Neuronal stem cell (in vitro differentiated cells): ENCODE measurements at regions not wholly inside any gene's neighbourhood (a gene's known extent, or its start where the extent isn't known, plus 50 kb on each side); places are given as distances from the start of the nearest gene placed in this dataset.
A peak's percentile ranks its signal among the peaks of the same experiment; 100 is the strongest.

Experiments
- DNase-seq: peaks from one replicate; pipeline ENCODE4 v3.0.0-alpha.2; 2013; ENCODE audit warnings: low spot score
- H2AFZ ChIP-seq: one replicate; pipeline ENCODE4 v1.6.1; 2013; ENCODE audit warnings: mild to moderate bottlenecking, low read length, inconsistent platforms
- H2AK5ac ChIP-seq: 2 replicates; pipeline ENCODE4 v1.6.1; 2013; ENCODE audit warnings: low read depth, mild to moderate bottlenecking, inconsistent platforms, low read length, moderate library complexity, mixed read lengths
- H2BK120ac ChIP-seq: 2 replicates; pipeline ENCODE4 v1.6.1; 2013; ENCODE audit warnings: low read depth, mild to moderate bottlenecking, inconsistent platforms, low read length, moderate library complexity, mixed read lengths
- H2BK12ac ChIP-seq: one replicate; pipeline ENCODE4 v1.6.1; 2013; ENCODE audit warnings: low read length, inconsistent platforms
- H2BK15ac ChIP-seq: 2 replicates; pipeline ENCODE4 v1.6.1; 2013; ENCODE audit warnings: mild to moderate bottlenecking, low read length, inconsistent platforms, mixed read lengths
- H2BK5ac ChIP-seq: one replicate; pipeline ENCODE4 v1.6.1; 2013; ENCODE audit warnings: inconsistent platforms, mild to moderate bottlenecking, low read length, moderate library complexity
- H3K14ac ChIP-seq: one replicate; pipeline ENCODE4 v1.6.1; 2013; ENCODE audit warnings: low read length, inconsistent platforms
- H3K18ac ChIP-seq: 2 replicates; pipeline ENCODE4 v1.6.1; 2013; ENCODE audit warnings: low read length, inconsistent platforms
- H3K23ac ChIP-seq: 2 replicates; pipeline ENCODE4 v1.6.1; 2013; ENCODE audit warnings: low read depth, mild to moderate bottlenecking, mixed read lengths, low read length, inconsistent platforms; ENCODE audit not compliant: poor library complexity
- H3K27ac ChIP-seq: replicated peaks from 3 replicates; pipeline ENCODE4 v1.5.1; 2013; ENCODE audit warnings: low read length, inconsistent platforms
- H3K27me3 ChIP-seq, 3 experiments: 2 replicates each; pipeline ENCODE4 v1.6.1; 2013; ENCODE audit warnings: low read length in 3 of 3, mild to moderate bottlenecking in 2 of 3, inconsistent platforms in 1 of 3, low read depth in 1 of 3, mixed read lengths in 1 of 3, moderate library complexity in 1 of 3; ENCODE audit not compliant: control insufficient read depth in 3 of 3, insufficient read depth in 3 of 3
- H3K36me3 ChIP-seq, 2 donors: replicated peaks in 1 of 2; 2 replicates each; pipeline ENCODE4 v1.6.1; 2013; ENCODE audit warnings: low read length in 2 of 2; ENCODE audit not compliant: control insufficient read depth in 2 of 2, insufficient read depth in 2 of 2
- H3K4ac ChIP-seq: 2 replicates; pipeline ENCODE4 v1.6.1; 2013; ENCODE audit warnings: inconsistent platforms, mild to moderate bottlenecking, low read length, moderate library complexity
- H3K4me1 ChIP-seq, 2 donors: 1 replicate in 1 of 2; 2 replicates in 1 of 2; pipeline ENCODE4 v1.6.1; 2013; ENCODE audit warnings: low read length in 2 of 2, low read depth in 1 of 2; ENCODE audit not compliant: control insufficient read depth in 2 of 2, insufficient read depth in 1 of 2
- H3K4me2 ChIP-seq: one replicate; pipeline ENCODE4 v1.6.1; 2013; ENCODE audit warnings: mild to moderate bottlenecking, low read length, inconsistent platforms; ENCODE audit not compliant: insufficient read depth, poor library complexity, severe bottlenecking
- H3K4me3 ChIP-seq, 2 donors: 2 replicates each; pipeline ENCODE4 v1.5.1; 2013; ENCODE audit warnings: low read length in 2 of 2, mild to moderate bottlenecking in 2 of 2, inconsistent platforms in 1 of 2, moderate library complexity in 1 of 2
- H3K79me1 ChIP-seq: one replicate; pipeline ENCODE4 v1.6.1; 2013; ENCODE audit warnings: low read depth, mild to moderate bottlenecking, inconsistent platforms, low read length, moderate library complexity
- H3K9ac ChIP-seq: one replicate; pipeline ENCODE4 v1.6.1; 2013; ENCODE audit warnings: mild to moderate bottlenecking, low read depth, low read length, inconsistent platforms; ENCODE audit not compliant: poor library complexity
- H3K9me3 ChIP-seq, 2 donors: replicated peaks in 1 of 2; 2 replicates each; pipeline versions ENCODE3 to v1.6.1; 2013; ENCODE audit warnings: low read length in 2 of 2, mild to moderate bottlenecking in 2 of 2, inconsistent platforms in 1 of 2, low read depth in 1 of 2, mixed read lengths in 1 of 2, moderate library complexity in 1 of 2; ENCODE audit not compliant: control insufficient read depth in 2 of 2, insufficient read depth in 1 of 2
- H4K8ac ChIP-seq: one replicate; pipeline ENCODE4 v1.6.1; 2013; ENCODE audit warnings: low read depth, mild to moderate bottlenecking, inconsistent platforms, low read length, moderate library complexity
- H4K91ac ChIP-seq: one replicate; pipeline ENCODE4 v1.6.1; 2013; ENCODE audit warnings: low read length, low read depth, mild to moderate bottlenecking, inconsistent platforms; ENCODE audit not compliant: poor library complexity
- WGBS, 2 donors: extraction: QIAGEN DNeasy Blood & Tissue Kit; methylation state at CpG; one replicate each; pipeline ENCODE4 v1.1.7; 2013; ENCODE audit warnings: missing lambda C conversion rate in 2 of 2, mixed read lengths in 1 of 2; ENCODE audit not compliant: insufficient read length in 2 of 2, insufficient replicate concordance in 1 of 2; ENCODE audit errors: extremely low coverage in 2 of 2; 5-methylcytosine and 5-hydroxymethylcytosine counted together

DNA sequence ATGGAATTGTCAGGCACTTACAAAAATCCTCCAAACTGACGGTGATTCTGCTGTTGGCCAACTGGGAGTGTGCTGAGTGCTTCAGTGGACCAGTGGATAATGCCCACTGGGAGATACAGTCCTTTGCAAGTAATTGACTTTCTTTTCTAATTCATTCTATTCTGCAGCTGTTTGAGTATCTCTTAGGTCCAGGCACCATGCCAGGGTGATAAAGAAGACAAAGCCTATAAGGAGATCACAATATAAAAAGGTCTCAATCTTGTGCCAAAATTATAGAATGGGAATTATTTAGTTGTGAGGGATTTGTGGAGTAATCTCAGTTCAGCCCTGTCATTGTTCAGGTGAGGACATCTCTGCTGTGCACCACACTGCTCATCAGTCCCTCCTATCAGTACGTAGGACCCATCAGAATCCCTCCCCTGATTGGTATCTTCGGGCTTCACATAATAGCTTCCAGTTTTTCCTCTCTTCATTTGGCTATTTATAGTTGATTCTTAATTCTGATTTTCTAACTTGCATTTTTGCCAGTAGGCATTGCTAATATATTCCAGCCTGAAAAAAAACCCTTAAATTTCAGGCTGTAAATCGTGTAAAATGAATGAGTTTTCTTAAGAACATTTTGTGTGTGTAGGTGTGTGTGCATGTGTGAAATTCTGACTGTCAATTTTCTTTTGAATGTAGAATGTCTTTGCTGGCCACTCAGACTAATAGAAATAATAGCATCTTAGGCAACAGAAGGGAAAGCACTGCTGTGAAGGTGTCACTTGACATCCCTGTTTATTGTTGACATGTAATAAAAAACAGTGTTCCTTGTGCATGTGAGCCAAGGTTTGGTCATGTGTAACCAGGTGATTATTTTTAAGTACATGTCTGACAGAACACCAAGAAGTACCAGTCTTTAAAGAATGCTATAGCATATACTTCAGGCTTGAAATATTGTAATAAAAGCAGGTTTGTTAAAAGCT lies 457.6 kb upstream of the RGS6 start:
- H2BK15ac ChIP-seq: no peak overlapping the region
- H3K23ac ChIP-seq: no peak overlapping the region
- no peak overlapping the region for H3K4ac ChIP-seq
- H2AK5ac ChIP-seq: no peak overlapping the region
- no peak overlapping the region for H2AFZ ChIP-seq
- no peak overlapping the region for H3K4me2 ChIP-seq
- DNase-seq: no peak
- H3K4me3 ChIP-seq: no peak overlapping the region
- H4K8ac ChIP-seq: no peak overlapping the region
- H3K27ac ChIP-seq: no peak overlapping the region
- no peak overlapping the region for H2BK120ac ChIP-seq
- H3K9ac ChIP-seq: no peak overlapping the region
- no peak overlapping the region for H2BK12ac ChIP-seq
- no peak overlapping the region for H3K18ac ChIP-seq
- no peak overlapping the region for H2BK5ac ChIP-seq
- no peaks in the 10 kb centered on the region for H3K4me1 ChIP-seq
- H3K36me3 ChIP-seq: no peaks in the 10 kb centered on the region
- no peaks in the 10 kb centered on the region for H3K27me3 ChIP-seq
- no peak overlapping the region for H3K14ac ChIP-seq
- H3K79me1 ChIP-seq: no peaks in the 10 kb centered on the region
- no peak overlapping the region for H4K91ac ChIP-seq
- H3K9me3 ChIP-seq: no peaks in the 10 kb centered on the region
- no CpG with 5 or more reads among the region's 4 CpGs for WGBS, 2 donors

DNA sequence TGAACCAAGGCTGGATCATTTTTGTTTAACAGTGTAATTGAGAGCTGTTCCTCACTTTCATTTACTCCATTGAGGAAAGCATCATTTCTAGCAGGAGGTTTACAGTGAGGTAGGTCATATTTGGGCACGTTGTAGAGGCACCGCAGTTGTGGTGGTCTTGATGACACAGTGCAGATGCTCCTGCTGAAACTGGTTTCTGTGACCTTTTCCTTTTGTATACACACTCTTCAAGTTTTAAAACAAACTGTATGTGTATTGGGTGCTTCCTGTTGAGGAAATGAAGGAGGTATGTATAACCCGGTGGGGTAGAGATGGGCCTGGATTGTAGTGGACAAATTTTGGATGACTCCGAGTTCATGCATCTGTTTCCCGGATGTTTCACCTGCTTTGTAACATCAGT lies 456.3 kb upstream of the RGS6 start:
- Histone ChIP-seq H4K91ac (no peak overlapping the region), H2BK120ac (no peak overlapping the region), H4K8ac (no peak overlapping the region), H3K18ac (no peak overlapping the region), H2BK15ac (no peak overlapping the region), H3K27me3 (no peaks in the 10 kb centered on the region), H3K4me3 (no peak overlapping the region), H2AK5ac (no peak overlapping the region), H3K9me3 (no peaks in the 10 kb centered on the region), H3K4me2 (no peak overlapping the region), H3K9ac (no peak overlapping the region), H3K4ac (no peak overlapping the region), H3K36me3 (no peaks in the 10 kb centered on the region), H3K4me1 (no peaks in the 10 kb centered on the region), H3K14ac (no peak overlapping the region), H3K27ac (no peak overlapping the region), H2BK5ac (no peak overlapping the region), H3K23ac (no peak overlapping the region), H2BK12ac (no peak overlapping the region), H2AFZ (no peak overlapping the region), H3K79me1 (no peaks in the 10 kb centered on the region)
- no peak for DNase-seq
- whole genome bisulfite sequencing, 2 donors: no CpG with 5 or more reads among the region's 5 CpGs

DNA sequence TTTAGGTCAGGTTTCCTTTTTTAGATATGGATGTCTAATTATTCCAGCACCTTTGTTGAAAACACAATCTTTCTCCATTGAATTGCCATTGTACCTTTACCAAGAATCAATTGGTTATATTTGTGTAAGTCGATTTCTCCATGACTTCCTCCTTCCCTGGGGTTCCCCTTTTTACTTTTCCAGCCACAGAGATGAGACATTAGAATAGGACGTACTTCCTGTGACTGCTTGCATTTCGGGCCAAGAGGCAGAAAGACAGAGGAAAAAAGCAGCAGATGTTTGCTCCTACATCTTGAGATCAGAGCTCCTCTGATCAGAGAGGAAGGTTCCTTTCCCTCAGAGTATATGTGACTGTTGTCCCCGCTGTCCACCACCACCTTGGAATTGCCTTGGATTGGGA lies 453.7 kb upstream of the RGS6 start:
- Histone ChIP-seq H3K27ac (no peak overlapping the region), H3K9me3 (no peaks in the 10 kb centered on the region), H3K4me3 (no peak overlapping the region), H3K27me3 (no peaks in the 10 kb centered on the region), H3K9ac (no peak overlapping the region), H2AK5ac (no peak overlapping the region), H4K91ac (no peak overlapping the region), H3K23ac (no peak overlapping the region), H3K36me3 (no peaks in the 10 kb centered on the region), H2BK15ac (no peak overlapping the region), H3K4me2 (no peak overlapping the region), H2BK12ac (no peak overlapping the region), H3K4ac (no peak overlapping the region), H3K4me1 (peaks cover 0 to 5% of the 10 kb centered on the region in 2 donors), H4K8ac (no peak overlapping the region), H3K18ac (no peak overlapping the region), H2BK120ac (no peak overlapping the region), H2AFZ (peak overlapping the region; percentile 36), H2BK5ac (no peak overlapping the region), H3K79me1 (no peaks in the 10 kb centered on the region), H3K14ac (no peak overlapping the region)
- no peak for DNase-seq
- WGBS, 2 donors: no CpG with 5 or more reads among the region's 4 CpGs

DNA sequence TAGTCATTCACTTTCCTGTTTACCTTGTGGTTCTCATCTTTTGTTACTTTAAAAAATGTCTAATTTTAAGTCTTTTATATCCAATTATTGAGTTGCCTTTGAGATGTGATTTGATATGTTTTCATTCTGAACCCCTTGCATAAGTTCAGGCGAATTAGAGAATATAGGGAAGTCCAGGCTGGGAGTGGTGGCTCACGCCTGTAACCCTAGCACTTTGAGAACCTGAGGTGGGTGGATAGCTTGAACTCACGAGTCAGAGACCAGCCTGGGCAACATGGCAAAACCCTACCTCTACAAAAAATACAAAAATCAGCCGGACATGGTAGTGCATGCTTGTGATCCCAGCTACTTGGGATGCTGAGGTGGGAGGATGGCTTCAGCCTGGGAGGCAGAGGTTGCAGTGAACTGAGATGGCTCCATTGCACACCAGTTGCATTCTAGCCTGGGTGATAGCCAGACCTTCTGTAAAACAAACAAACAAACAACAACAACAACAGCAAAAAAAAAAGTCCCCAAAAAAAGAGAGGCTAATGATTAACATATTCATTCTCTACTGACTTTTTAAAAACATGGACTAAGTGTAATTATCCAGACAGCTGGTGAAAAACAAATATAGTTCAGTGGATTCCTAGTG lies 451.1 kb upstream of the RGS6 start:
- no peak for DNase-seq
- Histone ChIP-seq H3K27ac (no peak overlapping the region), H2BK15ac (no peak overlapping the region), H2AK5ac (no peak overlapping the region), H2AFZ (no peak overlapping the region), H3K4me2 (no peak overlapping the region), H2BK120ac (no peak overlapping the region), H4K8ac (no peak overlapping the region), H3K14ac (no peak overlapping the region), H3K4ac (no peak overlapping the region), H4K91ac (no peak overlapping the region), H3K9ac (no peak overlapping the region), H3K79me1 (no peaks in the 10 kb centered on the region), H3K4me1 (peaks cover 0 to 6% of the 10 kb centered on the region in 2 donors), H3K27me3 (no peaks in the 10 kb centered on the region), H3K36me3 (no peaks in the 10 kb centered on the region), H3K23ac (no peak overlapping the region), H3K18ac (no peak overlapping the region), H2BK12ac (no peak overlapping the region), H2BK5ac (no peak overlapping the region), H3K9me3 (peaks cover 0 to 2% of the 10 kb centered on the region in 2 donors), H3K4me3 (no peak overlapping the region)
- WGBS, 2 donors: no CpG with 5 or more reads among the region's 4 CpGs
